Adrenal gland (tissue), 5 donors: ENCODE measurements at regions not wholly inside any gene's neighbourhood (a gene's known extent, or its start where the extent isn't known, plus 50 kb on each side); places are given as distances from the start of the nearest gene placed in this dataset.

Experiments
- POLR2A ChIP-seq, 2 donors: fragments of 450-650 bp; IDR thresholded peaks; one replicate each; pipeline ENCODE4 v1.6.1; 2017; ENCODE audit warnings: antibody characterized with exemption in 2 of 2, mild to moderate bottlenecking in 2 of 2, moderate library complexity in 1 of 2
- TF ChIP-seq, protein P1 (sequence below), 6 experiments: fragments of 450-650 bp in 4 of 6; fragments of 200-600 bp in 2 of 6; sonication (generic) in 1 of 6; IDR thresholded peaks; 1 replicate in 5 of 6; 2 replicates in 1 of 6; pipeline versions ENCODE4 v1.5.1 to v1.8.0; 2016 to 2021; ENCODE audit warnings: antibody characterized with exemption in 6 of 6, mild to moderate bottlenecking in 2 of 6, moderate library complexity in 1 of 6
- donor health status: DM: no; HTN: no; CAD: no.

GRCh38 chr6:90362318-90362717, 65.7 kb upstream of the BACH2 start:
- TF ChIP-seq, protein P1, sequence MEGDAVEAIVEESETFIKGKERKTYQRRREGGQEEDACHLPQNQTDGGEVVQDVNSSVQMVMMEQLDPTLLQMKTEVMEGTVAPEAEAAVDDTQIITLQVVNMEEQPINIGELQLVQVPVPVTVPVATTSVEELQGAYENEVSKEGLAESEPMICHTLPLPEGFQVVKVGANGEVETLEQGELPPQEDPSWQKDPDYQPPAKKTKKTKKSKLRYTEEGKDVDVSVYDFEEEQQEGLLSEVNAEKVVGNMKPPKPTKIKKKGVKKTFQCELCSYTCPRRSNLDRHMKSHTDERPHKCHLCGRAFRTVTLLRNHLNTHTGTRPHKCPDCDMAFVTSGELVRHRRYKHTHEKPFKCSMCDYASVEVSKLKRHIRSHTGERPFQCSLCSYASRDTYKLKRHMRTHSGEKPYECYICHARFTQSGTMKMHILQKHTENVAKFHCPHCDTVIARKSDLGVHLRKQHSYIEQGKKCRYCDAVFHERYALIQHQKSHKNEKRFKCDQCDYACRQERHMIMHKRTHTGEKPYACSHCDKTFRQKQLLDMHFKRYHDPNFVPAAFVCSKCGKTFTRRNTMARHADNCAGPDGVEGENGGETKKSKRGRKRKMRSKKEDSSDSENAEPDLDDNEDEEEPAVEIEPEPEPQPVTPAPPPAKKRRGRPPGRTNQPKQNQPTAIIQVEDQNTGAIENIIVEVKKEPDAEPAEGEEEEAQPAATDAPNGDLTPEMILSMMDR (IDR thresholded peaks at IDR 0.05) = no peak
- TF ChIP-seq POLR2A (IDR thresholded peaks at IDR 0.05) = no peak
